WTC11 (cell line): ENCODE measurements at regions not wholly inside any gene's neighbourhood (a gene's known extent, or its start where the extent isn't known, plus 50 kb on each side); places are given as distances from the start of the nearest gene placed in this dataset.
"Not testable (repeated sequence)": the region's sequence is repeated elsewhere in the genome, so short reads cannot be mapped to it uniquely, and the experiment has no call there.

Experiments
- ATAC-seq: fragments of 200-7000 bp; cut with Tn5 transposase; 2 replicates; pipeline ENCODE4 v1.10.0; 2021; ENCODE audit warnings: mild to moderate bottlenecking, moderate library complexity
- CTCF ChIA-PET: fragments of 300-600 bp; sonication (Branson Sonifier 250); formaldehyde crosslinking; loops from one replicate; lab custom pipeline; 2021; ENCODE audit warnings: antibody characterized with exemption; lab: Charles Lee
- POLR2A ChIA-PET: fragments of 350-600 bp; sonication (Branson Sonifier 250); formaldehyde crosslinking; loops from one replicate; lab custom pipeline; 2021; ENCODE audit warnings: antibody characterized with exemption; lab: Charles Lee
- DNase-seq: peaks from one replicate; pipeline ENCODE4 v3.0.0; 2021; ENCODE audit warnings: low spot score
- H3K27ac Mint-ChIP-seq: 2 replicates; pipeline ENCODE4 v1.8.0; 2021; ENCODE audit warnings: mixed read lengths
- H3K27me3 Mint-ChIP-seq: 2 replicates; pipeline ENCODE4 v1.8.0; 2021; ENCODE audit warnings: low read depth, mild to moderate bottlenecking, moderate library complexity, mixed read lengths
- H3K36me3 Mint-ChIP-seq: 2 replicates; pipeline ENCODE4 v1.8.0; 2021; ENCODE audit warnings: mixed read lengths
- H3K4me1 Mint-ChIP-seq: 2 replicates; pipeline ENCODE4 v1.8.0; 2022; ENCODE audit warnings: mixed read lengths
- H3K4me3 Mint-ChIP-seq: 2 replicates; pipeline ENCODE4 v1.8.0; 2021; ENCODE audit warnings: mild to moderate bottlenecking, moderate library complexity, mixed read lengths
- H3K9me3 Mint-ChIP-seq: 2 replicates; pipeline ENCODE4 v1.8.0; 2021; ENCODE audit warnings: mixed read lengths
- ATF1 ChIP-seq: sonication (generic); formaldehyde crosslinking; IDR thresholded peaks from 2 replicates; pipeline ENCODE4 v1.8.1; 2023; ENCODE audit warnings: mild to moderate bottlenecking, moderate library complexity, missing genetic modification reagents
- ELF4 ChIP-seq: sonication (generic); formaldehyde crosslinking; IDR thresholded peaks from 2 replicates; pipeline ENCODE4 v1.8.1; 2022; ENCODE audit warnings: low read depth, mild to moderate bottlenecking, moderate library complexity, missing genetic modification reagents
- FOXJ3 ChIP-seq: sonication (generic); formaldehyde crosslinking; IDR thresholded peaks from 2 replicates; pipeline ENCODE4 v1.9.0; 2021; ENCODE audit warnings: missing genetic modification reagents, mild to moderate bottlenecking, borderline replicate concordance
- FOXK1 ChIP-seq: sonication (generic); formaldehyde crosslinking; IDR thresholded peaks from 2 replicates; pipeline ENCODE4 v1.8.0; 2022; ENCODE audit warnings: mild to moderate bottlenecking, moderate library complexity, missing genetic modification reagents
- GRHL2 ChIP-seq: fragments of 250-450 bp; sonication (Bioruptor Pico); IDR thresholded peaks from 2 replicates; pipeline ENCODE4 v1.8.0; 2022; ENCODE audit warnings: mild to moderate bottlenecking, moderate library complexity; ENCODE audit not compliant: insufficient replicate concordance, severe bottlenecking
- GTF2I ChIP-seq: fragments of 250-450 bp; sonication (Bioruptor Pico); conservative IDR thresholded peaks from 2 replicates; pipeline ENCODE4 v1.4.0; 2021; ENCODE audit warnings: mild to moderate bottlenecking
- KAT7 ChIP-seq: sonication (generic); formaldehyde crosslinking; IDR thresholded peaks from 2 replicates; pipeline ENCODE4 v1.8.1; 2023; ENCODE audit warnings: missing genetic modification reagents, mild to moderate bottlenecking, borderline replicate concordance
- MXD4 ChIP-seq: fragments of 250-450 bp; sonication (Bioruptor Pico); IDR thresholded peaks from 2 replicates; pipeline ENCODE4 v1.8.0; 2021; ENCODE audit warnings: mild to moderate bottlenecking, moderate library complexity, borderline replicate concordance
- MYBL2 ChIP-seq: sonication (generic); formaldehyde crosslinking; IDR thresholded peaks from 2 replicates; pipeline ENCODE4 v1.8.1; 2023; ENCODE audit warnings: mild to moderate bottlenecking, moderate library complexity, missing genetic modification reagents
- SOX15 ChIP-seq: fragments of 250-450 bp; sonication (Bioruptor Pico); IDR thresholded peaks from 2 replicates; pipeline ENCODE4 v1.9.0; 2021; ENCODE audit warnings: mild to moderate bottlenecking
- TCF7 ChIP-seq: sonication (generic); formaldehyde crosslinking; IDR thresholded peaks from 2 replicates; pipeline ENCODE4 v1.8.0; 2022; ENCODE audit warnings: mild to moderate bottlenecking, low read depth, missing genetic modification reagents, moderate library complexity
- TEAD4 ChIP-seq: sonication (generic); formaldehyde crosslinking; IDR thresholded peaks from 2 replicates; pipeline ENCODE4 v1.8.0; 2022; ENCODE audit warnings: mild to moderate bottlenecking, missing genetic modification reagents
- ZNF263 ChIP-seq: sonication (generic); formaldehyde crosslinking; IDR thresholded peaks from 2 replicates; pipeline ENCODE4 v1.8.1; 2022; ENCODE audit warnings: low read depth, mild to moderate bottlenecking, moderate library complexity, missing genetic modification reagents
- ZNF317 ChIP-seq: sonication (generic); formaldehyde crosslinking; IDR thresholded peaks from 2 replicates; pipeline ENCODE4 v1.8.1; 2023; ENCODE audit warnings: low read depth, mild to moderate bottlenecking, moderate library complexity, missing genetic modification reagents, borderline replicate concordance
- ZNF396 ChIP-seq: fragments of 250-450 bp; sonication (Bioruptor Pico); IDR thresholded peaks from 2 replicates; pipeline ENCODE4 v1.8.0; 2021; ENCODE audit warnings: mild to moderate bottlenecking, moderate library complexity, borderline replicate concordance
- TF ChIP-seq, protein P1 (sequence below): fragments of 200-600 bp; IDR thresholded peaks from 2 replicates; pipeline ENCODE4 v1.8.0; 2022; ENCODE audit warnings: antibody characterized with exemption
- TF ChIP-seq, protein P2 (sequence below): sonication (generic); formaldehyde crosslinking; IDR thresholded peaks from 2 replicates; pipeline ENCODE4 v1.8.1; 2023; ENCODE audit warnings: mild to moderate bottlenecking, moderate library complexity, missing genetic modification reagents
- TF ChIP-seq, protein P3 (sequence below): sonication (generic); formaldehyde crosslinking; IDR thresholded peaks from 2 replicates; pipeline ENCODE4 v1.8.0; 2022; ENCODE audit warnings: mild to moderate bottlenecking, missing genetic modification reagents
- TF ChIP-seq, protein P4 (sequence below): sonication (generic); formaldehyde crosslinking; IDR thresholded peaks from 2 replicates; pipeline ENCODE4 v1.8.1; 2023; ENCODE audit warnings: mild to moderate bottlenecking, missing genetic modification reagents
- TF ChIP-seq, protein P5 (sequence below): sonication (generic); formaldehyde crosslinking; IDR thresholded peaks from 2 replicates; pipeline ENCODE4 v1.8.0; 2023; ENCODE audit warnings: missing genetic modification reagents, mild to moderate bottlenecking, borderline replicate concordance

DNA sequence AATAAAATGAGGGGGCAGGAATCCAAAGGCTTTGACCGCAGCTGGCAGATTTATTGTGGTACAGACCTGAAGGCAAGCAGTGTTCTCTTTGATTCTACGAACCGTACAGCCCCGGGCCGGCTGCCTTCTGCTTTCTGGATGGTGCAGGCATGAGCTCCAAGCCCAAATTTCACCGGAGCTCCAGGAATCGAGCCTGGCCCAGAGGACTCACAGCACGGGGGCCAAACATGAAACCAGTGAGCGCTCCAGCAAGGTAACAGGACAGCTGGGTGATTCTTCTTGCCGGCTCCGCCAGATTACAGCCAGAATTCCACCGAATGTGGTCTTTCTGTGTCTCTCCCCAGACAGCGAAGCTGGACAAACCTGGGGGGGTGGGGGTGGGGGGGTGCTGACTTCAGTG is 208.1 kb downstream of the SHOX start:
- DNase-seq, H3K27me3 Mint-ChIP-seq, CTCF ChIA-PET, H3K4me3 Mint-ChIP-seq, ATAC-seq, H3K27ac Mint-ChIP-seq, H3K4me1 Mint-ChIP-seq, POLR2A ChIA-PET: not testable (repeated sequence)
- H3K9me3 Mint-ChIP-seq: peaks cover 22% of the 10 kb centered on the region
- H3K36me3 Mint-ChIP-seq: peaks cover 16% of the 10 kb centered on the region

DNA sequence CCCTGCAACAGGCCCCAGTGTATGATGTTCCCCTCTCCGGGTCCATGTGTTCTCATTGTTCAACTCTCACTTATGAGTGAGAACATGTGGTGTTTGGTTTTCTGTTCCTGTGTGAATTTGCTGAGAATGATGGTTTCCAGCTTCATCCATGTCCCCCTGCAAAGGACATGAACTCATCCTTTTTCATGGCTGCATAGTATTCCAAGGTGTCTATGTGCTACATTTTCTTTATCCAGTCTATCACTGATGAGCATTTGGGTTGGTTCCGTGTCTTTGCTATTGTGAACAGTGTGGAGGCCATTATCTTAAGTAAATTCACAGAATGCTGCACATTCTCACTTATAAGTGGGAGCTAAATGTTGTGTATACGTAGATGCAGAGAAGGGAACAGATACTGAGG is 205.3 kb downstream of the SHOX start:
- POLR2A ChIA-PET, CTCF ChIA-PET, H3K27me3 Mint-ChIP-seq, H3K4me3 Mint-ChIP-seq, H3K27ac Mint-ChIP-seq, DNase-seq, ATAC-seq, H3K4me1 Mint-ChIP-seq: not testable (repeated sequence)
- H3K9me3 Mint-ChIP-seq: peaks cover 33% of the 10 kb centered on the region
- peaks cover 19% of the 10 kb centered on the region for H3K36me3 Mint-ChIP-seq

DNA sequence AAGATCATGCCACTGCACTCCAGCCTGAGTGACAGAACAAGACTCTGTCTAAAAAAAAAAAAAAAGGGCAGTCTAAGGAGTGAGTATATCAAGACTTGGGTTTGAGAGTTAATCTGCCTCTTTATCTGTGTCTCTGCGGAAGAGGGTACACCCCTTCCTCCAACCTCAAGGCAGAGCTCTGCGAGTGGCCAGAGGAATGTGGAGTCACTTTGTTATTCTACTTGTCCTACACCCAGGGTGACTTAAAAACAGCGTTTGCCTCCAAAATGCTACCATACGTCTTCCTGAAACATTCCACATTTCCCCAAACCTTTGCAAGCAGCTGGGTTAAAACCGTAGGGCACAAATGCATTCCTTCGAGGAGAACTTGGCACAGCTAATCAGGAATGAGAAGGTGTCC is 199.9 kb downstream of the SHOX start:
- no peak for DNase-seq
- H3K4me1 Mint-ChIP-seq: peaks cover 27% of the 10 kb centered on the region
- POLR2A ChIA-PET: no interaction called here
- CTCF ChIA-PET: no interaction called here
- no peak overlapping the region for H3K4me3 Mint-ChIP-seq
- peaks cover 2% of the 10 kb centered on the region; the same call in 1 of the 2 replicates for H3K27me3 Mint-ChIP-seq
- peaks cover 19% of the 10 kb centered on the region for H3K9me3 Mint-ChIP-seq
- peak overlapping the region; percentile 87 for H3K27ac Mint-ChIP-seq
- ATAC-seq: peak; percentile 95
- H3K36me3 Mint-ChIP-seq: peaks cover 3% of the 10 kb centered on the region; the same call in 1 of the 2 replicates
- TF ChIP-seq, protein P1, sequence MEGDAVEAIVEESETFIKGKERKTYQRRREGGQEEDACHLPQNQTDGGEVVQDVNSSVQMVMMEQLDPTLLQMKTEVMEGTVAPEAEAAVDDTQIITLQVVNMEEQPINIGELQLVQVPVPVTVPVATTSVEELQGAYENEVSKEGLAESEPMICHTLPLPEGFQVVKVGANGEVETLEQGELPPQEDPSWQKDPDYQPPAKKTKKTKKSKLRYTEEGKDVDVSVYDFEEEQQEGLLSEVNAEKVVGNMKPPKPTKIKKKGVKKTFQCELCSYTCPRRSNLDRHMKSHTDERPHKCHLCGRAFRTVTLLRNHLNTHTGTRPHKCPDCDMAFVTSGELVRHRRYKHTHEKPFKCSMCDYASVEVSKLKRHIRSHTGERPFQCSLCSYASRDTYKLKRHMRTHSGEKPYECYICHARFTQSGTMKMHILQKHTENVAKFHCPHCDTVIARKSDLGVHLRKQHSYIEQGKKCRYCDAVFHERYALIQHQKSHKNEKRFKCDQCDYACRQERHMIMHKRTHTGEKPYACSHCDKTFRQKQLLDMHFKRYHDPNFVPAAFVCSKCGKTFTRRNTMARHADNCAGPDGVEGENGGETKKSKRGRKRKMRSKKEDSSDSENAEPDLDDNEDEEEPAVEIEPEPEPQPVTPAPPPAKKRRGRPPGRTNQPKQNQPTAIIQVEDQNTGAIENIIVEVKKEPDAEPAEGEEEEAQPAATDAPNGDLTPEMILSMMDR: no peak
- TF ChIP-seq, protein P2, sequence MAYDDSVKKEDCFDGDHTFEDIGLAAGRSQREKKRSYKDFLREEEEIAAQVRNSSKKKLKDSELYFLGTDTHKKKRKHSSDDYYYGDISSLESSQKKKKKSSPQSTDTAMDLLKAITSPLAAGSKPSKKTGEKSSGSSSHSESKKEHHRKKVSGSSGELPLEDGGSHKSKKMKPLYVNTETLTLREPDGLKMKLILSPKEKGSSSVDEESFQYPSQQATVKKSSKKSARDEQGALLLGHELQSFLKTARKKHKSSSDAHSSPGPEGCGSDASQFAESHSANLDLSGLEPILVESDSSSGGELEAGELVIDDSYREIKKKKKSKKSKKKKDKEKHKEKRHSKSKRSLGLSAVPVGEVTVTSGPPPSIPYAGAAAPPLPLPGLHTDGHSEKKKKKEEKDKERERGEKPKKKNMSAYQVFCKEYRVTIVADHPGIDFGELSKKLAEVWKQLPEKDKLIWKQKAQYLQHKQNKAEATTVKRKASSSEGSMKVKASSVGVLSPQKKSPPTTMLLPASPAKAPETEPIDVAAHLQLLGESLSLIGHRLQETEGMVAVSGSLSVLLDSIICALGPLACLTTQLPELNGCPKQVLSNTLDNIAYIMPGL (CRISPR knock-in tag): no peak
- TF ChIP-seq ATF1 (no peak), FOXK1 (CRISPR knock-in tag) (no peak), ZNF317 (CRISPR knock-in tag) (no peak), GRHL2 (CRISPR knock-in tag) (no peak), ZNF396 (no peak), FOXJ3 (CRISPR knock-in tag) (no peak), MXD4 (no peak)

DNA sequence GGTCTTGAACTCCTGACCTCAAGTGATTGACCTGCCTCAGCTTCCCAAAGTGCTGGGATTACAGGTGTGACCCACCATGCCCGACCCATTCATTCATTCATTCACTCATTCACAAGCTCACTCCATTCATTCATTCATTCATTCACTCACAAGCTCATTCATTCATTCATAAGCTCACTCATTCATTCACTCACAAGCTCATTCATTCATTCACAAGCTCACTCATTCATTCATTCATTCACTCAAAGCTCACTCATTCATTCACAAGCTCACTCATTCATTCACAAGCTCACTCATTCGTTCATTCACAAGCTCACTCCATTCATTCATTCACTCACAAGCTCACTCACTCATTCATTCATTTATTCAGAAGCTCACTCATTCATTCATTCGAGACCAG is 198.6 kb downstream of the SHOX start:
- peak overlapping the region; percentile 45; the same call in 1 of the 2 replicates for H3K27ac Mint-ChIP-seq
- ATAC-seq (no peak), DNase-seq (no peak)
- peaks cover 3% of the 10 kb centered on the region; the same call in 1 of the 2 replicates for H3K36me3 Mint-ChIP-seq
- CTCF ChIA-PET: no interaction called here
- H3K27me3 Mint-ChIP-seq: peaks cover 2% of the 10 kb centered on the region; the same call in 1 of the 2 replicates
- H3K4me1 Mint-ChIP-seq: peaks cover 27% of the 10 kb centered on the region
- POLR2A ChIA-PET: no interaction called here
- H3K4me3 Mint-ChIP-seq: no peak overlapping the region
- peaks cover 16% of the 10 kb centered on the region for H3K9me3 Mint-ChIP-seq
- TF ChIP-seq KAT7 (CRISPR knock-in tag) (no peak), MYBL2 (CRISPR knock-in tag) (no peak), FOXJ3 (CRISPR knock-in tag) (no peak), GTF2I (CRISPR knock-in tag) (no peak), ZNF263 (no peak), SOX15 (CRISPR knock-in tag) (no peak), TCF7 (no peak), ELF4 (CRISPR knock-in tag) (no peak), TEAD4 (CRISPR knock-in tag) (no peak)
- TF ChIP-seq, protein P3, sequence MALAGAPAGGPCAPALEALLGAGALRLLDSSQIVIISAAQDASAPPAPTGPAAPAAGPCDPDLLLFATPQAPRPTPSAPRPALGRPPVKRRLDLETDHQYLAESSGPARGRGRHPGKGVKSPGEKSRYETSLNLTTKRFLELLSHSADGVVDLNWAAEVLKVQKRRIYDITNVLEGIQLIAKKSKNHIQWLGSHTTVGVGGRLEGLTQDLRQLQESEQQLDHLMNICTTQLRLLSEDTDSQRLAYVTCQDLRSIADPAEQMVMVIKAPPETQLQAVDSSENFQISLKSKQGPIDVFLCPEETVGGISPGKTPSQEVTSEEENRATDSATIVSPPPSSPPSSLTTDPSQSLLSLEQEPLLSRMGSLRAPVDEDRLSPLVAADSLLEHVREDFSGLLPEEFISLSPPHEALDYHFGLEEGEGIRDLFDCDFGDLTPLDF: no peak
- TF ChIP-seq, protein P4, sequence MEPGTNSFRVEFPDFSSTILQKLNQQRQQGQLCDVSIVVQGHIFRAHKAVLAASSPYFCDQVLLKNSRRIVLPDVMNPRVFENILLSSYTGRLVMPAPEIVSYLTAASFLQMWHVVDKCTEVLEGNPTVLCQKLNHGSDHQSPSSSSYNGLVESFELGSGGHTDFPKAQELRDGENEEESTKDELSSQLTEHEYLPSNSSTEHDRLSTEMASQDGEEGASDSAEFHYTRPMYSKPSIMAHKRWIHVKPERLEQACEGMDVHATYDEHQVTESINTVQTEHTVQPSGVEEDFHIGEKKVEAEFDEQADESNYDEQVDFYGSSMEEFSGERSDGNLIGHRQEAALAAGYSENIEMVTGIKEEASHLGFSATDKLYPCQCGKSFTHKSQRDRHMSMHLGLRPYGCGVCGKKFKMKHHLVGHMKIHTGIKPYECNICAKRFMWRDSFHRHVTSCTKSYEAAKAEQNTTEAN (CRISPR knock-in tag): no peak
- TF ChIP-seq, protein P5, sequence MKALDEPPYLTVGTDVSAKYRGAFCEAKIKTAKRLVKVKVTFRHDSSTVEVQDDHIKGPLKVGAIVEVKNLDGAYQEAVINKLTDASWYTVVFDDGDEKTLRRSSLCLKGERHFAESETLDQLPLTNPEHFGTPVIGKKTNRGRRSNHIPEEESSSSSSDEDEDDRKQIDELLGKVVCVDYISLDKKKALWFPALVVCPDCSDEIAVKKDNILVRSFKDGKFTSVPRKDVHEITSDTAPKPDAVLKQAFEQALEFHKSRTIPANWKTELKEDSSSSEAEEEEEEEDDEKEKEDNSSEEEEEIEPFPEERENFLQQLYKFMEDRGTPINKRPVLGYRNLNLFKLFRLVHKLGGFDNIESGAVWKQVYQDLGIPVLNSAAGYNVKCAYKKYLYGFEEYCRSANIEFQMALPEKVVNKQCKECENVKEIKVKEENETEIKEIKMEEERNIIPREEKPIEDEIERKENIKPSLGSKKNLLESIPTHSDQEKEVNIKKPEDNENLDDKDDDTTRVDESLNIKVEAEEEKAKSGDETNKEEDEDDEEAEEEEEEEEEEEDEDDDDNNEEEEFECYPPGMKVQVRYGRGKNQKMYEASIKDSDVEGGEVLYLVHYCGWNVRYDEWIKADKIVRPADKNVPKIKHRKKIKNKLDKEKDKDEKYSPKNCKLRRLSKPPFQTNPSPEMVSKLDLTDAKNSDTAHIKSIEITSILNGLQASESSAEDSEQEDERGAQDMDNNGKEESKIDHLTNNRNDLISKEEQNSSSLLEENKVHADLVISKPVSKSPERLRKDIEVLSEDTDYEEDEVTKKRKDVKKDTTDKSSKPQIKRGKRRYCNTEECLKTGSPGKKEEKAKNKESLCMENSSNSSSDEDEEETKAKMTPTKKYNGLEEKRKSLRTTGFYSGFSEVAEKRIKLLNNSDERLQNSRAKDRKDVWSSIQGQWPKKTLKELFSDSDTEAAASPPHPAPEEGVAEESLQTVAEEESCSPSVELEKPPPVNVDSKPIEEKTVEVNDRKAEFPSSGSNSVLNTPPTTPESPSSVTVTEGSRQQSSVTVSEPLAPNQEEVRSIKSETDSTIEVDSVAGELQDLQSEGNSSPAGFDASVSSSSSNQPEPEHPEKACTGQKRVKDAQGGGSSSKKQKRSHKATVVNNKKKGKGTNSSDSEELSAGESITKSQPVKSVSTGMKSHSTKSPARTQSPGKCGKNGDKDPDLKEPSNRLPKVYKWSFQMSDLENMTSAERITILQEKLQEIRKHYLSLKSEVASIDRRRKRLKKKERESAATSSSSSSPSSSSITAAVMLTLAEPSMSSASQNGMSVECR (CRISPR knock-in tag): no peak
